Suppressor macrophage (primary cell): ENCODE measurements at regions not wholly inside any gene's neighbourhood (a gene's known extent, or its start where the extent isn't known, plus 50 kb on each side); places are given as distances from the start of the nearest gene placed in this dataset.
"Not testable (repeated sequence)": the region's sequence is repeated elsewhere in the genome, so short reads cannot be mapped to it uniquely, and the experiment has no call there.

ENCODE experiments used
- DNase-seq, 4 experiments: peaks; one replicate each; pipeline ENCODE4 v3.0.0-alpha.2; 2020 to 2022

DNA sequence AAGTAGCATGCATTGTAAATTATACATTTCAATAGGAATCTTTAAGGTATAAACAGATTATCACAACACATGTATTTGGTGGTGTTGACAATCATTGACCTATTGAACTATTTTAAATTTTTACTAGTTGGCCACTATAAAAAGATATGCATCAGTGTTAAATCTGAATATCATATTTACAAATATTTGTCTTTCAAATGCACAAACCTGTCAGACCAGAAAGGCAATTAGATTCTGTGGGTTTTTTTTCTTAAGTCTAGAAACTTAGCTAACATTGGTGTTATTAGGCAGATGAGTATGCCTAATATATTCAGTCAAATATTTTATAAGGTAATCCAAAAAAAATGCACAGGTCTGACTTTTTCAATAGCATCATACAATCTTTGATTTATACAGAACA, 241.4 kb upstream of the DGKB start:
- no peak for DNase-seq

DNA sequence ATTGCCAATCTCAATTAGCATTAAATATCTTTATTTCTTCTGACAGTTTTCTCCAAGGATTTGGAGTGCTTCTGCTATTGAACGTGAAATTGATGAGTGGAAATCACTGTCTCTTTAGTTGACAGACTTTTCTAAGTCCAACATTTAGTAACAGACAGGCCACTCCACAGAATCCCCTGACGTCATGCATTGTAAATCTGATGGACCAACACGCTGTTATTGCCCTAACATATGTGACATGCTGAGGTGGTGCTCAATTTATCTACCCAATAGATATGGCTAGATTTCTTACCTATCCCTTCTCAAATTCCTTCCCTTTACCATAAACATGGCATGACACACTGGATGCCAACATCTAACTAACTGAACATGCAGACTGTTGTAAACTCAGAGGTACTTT, 240.6 kb upstream of the DGKB start:
- no peak for DNase-seq

DNA sequence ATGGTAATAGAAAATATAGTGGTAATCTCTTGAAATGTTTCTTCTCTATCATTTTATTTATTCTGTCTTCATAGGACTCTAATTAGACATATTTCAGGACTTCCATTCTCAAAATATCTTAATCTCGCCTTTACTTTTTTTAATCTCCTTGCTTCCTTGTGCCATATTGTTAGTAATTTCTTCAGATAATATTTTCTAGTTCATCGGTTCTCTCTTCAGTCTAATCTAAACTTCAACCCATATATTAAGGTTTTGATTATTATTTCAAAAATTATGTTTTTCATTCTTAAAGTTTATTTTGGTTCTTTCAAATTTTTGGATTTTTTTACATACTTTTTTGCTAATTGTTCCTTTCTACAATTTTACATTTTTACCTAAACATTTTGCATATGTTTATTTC, 237.9 kb upstream of the DGKB start:
- no peak for DNase-seq

DNA sequence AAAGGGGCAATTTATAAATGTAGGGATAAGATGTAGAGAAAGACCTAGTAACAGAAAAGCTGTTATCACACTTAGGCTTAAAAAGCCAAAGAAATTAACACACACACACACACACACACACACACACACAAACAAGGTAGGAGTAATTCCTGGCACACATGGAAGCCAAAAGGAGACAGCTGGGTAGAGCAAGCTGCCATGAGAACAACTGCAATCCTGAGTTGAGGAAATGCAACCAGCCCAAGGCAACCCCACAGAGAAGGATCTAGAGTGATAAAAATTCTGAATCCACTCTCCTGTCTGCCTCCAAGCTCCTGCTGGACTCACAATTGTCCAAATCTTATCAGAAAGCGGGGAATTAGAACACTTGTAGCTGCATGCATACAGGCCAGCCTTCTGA, 229.1 kb upstream of the DGKB start:
- DNase-seq: no peak

DNA sequence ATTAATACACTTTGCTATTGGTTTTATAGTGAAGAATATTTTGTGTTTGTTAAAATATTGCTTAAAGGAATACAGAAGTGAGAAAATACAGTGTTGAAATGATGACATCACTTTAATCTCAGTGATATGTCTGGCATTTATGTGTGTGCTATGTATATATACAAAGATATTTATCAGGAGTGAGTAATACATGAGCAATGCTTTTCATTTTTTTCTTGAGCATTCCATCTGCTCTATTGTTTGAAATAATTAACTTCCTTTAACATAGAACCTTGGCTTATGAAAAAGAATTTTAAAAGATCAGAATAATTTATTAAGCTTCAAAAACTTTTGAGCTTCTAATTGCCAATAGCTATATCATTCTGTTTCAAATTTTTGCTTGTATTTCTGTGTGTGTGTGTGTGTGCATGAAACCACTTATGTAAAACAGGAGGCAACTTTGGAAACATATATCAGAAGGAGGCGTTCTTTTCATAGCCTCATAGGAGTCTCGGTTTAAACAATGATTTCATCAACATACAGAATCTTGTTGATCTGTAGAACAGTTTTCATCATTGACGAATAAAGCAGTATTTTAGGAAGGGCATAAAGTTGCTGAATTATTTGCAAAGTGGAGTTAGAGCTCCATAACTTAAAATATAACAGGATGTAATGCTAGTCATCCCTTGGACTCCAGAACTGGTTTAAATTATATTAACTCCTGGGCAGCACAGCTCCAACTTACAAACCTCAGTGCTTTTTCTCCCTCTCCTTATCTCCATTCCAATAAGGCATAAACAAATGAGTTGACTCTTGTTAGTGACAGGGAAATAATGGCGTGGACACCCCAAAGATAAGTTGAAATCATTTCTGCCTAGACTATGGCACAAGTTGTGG, 228.4 kb upstream of the DGKB start:
- no peak for DNase-seq

DNA sequence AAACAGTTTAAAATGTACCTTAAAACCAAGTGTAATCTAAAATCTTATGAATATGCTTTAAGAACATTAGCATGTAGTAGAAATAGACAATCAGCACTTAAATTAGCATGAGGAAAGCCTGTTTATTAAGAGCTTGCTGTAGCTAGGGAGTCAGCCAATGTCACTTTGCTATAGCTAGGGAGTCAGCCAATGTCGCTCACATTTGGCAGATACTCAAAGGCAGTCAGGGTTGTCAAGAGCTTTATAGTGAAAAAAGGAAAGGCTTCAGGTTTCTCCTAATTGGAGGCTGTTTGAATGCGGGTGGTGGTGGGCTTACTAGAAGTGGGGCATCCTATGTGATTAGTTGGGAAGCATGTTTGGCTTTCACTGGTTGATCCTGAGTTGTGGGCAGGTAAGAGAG, 226.2 kb upstream of the DGKB start:
- DNase-seq: no peak

DNA sequence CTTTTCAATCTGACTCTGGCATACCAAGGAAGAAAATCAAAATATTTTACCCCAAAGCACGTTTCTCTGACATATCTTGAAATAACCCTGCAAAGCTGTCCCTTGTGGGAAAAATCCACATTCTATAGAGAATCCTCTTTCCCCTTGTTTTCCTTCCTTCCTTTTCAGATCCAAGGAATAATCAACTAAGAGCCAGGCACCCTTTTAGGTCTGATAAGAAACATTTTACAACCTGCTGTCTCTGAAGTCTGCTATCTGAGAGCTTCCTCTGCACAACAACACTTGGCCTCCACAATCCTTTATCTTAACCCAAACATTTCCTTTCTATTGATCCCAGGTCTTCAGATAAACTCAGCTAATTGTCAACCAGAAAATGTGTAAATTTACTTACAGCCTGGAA, 224.1 kb upstream of the DGKB start:
- DNase-seq: not testable (repeated sequence)

DNA sequence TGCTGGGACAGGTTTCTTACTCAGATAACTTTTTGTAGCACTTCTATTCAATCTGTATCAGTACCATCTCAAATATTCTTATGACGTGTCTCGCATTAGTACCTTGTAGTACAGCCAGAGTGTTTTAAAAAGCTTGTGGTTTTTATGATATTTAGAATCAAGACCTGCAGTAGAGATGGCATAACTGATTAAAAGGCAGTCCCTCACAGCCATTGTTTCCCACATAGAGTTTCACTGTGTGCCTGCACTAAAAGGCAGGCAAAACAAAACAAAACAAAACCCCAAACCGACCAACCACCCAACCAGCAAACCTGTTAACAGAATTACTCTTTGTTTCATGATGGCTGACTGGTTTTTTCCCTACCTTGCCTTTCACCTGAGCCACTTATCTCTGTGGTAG, 221.3 kb upstream of the DGKB start:
- DNase-seq: no peak

DNA sequence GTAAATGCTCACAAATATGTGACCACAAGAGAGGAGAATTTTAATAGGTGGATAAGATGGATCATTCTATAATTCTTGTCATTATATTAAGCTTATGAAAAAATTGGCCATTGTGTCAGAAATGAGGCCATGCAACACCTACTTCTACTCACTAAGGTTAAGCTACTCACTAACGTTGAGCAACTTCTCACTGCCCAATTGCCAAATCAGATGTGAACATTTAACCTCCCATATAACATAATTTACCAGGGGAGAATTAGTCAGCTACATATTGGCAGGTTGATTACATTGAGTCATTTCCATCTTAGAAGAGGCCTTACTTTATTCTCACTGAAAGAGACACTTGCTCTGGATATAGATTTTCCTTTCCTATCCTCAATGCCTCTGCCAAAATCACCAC, 211.2 kb upstream of the DGKB start:
- DNase-seq: no peak

DNA sequence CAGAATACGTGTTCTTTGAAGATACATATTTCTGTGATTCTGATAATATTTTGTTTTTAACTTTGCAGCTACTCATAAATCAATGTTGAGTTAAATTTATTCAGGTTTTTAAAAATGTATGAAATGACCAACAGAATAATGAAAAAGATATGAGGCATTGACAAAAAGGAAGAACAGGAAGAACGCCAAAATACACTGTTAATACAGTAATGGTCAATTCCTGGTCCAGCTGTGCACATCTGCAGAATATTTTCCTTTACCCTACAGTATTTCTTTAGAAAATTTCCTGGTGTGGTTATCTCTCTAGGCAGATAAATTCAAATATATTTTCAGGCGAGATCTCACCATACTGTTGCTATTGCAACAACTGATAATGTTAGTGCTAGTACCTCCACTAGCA, 203.2 kb upstream of the DGKB start:
- DNase-seq: no peak

DNA sequence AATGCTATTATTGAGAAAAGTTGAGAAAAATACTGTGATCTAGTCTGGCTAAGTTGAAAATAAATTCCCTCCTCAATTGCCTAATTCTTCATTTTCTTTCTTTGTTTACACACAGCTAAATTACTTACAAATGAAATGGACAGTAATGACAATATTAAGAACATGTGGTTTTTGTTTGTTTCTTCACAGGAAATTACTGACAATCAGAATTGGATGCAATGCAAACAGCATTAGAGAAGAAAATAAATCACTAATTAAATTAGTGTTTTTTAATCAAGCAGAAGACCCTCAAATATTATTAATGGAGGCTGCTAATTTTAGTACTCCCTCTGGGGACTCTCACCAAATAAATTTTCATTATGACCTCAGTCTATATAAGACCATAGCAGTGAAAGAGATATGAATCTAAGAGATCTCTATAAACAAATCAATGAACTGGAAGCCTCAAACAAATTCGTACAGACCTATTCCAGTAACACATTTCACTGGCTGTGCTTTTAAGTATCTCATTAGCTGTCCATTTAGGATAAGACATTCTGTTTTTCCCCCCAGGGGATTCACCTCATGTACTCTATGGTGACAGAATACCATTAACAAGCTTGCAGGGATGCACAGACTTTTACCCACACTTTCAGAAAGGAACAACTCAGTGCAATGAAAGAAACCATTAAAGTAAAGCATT, 202.0 kb upstream of the DGKB start:
- DNase-seq: no peak

DNA sequence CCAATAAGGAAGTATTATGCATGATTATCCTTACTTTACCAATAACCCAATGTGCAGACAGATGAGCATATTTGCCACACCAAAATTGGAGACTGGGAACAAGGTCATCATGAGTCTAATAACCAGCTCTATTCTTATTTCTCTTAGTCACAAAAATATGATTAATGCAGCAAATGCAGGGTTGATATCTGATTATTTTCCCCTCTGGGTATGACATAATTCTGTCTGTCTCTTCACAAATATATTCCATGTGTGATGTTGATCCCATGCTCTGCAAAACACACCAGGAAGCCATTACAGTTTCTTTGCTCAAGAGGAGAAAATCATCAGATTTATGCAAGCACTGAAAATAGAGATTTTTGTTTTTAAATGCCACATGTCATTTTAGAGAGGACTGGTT, 196.5 kb upstream of the DGKB start:
- DNase-seq: no peak

DNA sequence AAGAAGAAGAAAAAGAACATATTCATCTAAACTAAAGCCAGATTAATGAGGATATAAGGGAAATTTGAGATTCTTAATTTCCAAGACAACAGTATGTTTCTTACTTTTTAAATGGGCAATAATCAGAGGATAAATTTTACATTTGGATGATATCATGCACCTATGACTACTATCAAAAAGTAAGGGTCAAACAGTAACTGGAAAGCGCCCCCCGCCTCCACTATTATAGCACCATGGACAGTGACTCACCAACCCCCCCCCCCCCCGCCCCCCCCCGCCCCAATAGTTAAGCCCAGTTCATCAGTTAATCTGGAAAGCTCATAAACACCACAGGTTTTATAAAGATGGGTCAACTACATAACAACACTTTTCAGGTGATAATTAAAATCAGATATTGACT, 194.3 kb upstream of the DGKB start:
- no peak for DNase-seq

DNA sequence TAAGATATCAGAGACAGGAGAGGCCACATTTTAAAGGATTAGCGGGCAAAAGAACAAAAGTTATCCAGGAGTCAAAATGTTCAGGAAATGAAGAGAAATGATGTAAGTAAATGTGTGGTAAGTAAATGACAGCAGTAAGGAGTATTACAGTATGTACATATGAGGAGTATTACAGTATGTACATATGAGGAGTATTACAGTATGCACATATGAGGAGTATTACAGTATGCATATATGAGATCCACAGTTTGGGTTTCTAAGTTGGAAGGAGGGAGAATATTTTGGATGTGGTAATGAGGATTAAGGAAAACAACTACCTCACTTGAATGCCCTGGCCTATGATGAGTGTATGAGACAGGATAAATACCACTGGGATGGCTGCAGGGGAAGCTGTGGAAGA, 192.4 kb upstream of the DGKB start:
- DNase-seq: no peak

DNA sequence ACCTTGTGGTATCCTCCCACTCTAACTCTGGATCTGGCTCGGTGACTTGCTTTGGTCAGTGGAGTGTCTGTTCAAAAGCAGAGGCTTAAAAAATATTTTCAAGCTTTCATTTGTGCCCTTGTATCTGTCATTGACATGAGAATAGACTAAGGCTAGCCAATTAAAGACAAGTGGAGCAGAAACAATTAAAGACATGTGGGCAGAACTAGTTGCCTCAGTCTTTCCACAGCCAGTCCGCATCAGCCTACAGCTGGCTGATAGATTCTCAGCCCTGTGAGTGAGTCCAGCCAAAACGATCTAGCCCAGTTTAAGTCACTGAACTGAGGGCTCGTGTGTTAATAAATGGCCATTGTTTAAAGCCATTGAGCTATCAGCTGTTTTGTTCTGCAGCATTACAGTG, 185.2 kb upstream of the DGKB start:
- DNase-seq: no peak

DNA sequence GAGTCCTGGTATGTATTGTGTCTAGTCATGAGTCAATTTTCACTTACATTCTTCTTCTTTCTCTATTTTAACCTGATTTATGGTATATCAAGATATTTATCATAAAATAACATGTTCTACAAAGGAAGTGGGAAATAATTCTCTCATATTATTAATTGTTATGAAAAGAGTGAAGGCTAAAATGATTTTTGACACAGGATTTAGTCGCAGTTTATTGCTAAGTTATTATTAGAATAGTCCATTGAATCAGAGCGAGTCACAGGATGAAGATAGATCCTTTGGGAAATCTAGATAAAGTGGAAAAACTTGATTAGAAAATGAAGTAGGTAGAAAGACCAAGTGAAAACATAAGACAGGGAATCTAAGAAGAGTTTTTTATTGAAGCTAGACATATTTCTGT, 184.3 kb upstream of the DGKB start:
- DNase-seq: no peak

DNA sequence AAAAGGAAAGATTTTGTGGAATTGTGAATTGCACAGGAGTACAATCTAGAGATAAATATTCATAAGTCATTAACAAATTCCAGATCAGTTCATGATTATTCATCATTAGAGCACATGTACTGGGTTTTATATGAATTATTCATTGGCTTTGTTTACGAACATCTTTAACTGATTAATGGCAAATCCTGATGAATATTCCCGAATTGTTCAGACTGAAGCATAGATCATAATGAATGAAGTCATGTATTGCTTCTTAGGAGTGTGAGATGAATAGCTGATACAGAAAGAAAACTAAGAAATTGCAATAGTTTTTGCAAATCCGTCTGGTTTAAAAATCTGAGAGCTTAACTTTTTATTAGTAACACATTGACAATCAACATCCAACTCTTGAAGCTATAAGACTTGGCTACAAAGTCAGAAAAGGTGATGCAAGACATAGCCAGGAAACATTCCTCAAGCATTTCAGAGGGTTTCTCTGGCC, 183.6 kb upstream of the DGKB start:
- DNase-seq: no peak

DNA sequence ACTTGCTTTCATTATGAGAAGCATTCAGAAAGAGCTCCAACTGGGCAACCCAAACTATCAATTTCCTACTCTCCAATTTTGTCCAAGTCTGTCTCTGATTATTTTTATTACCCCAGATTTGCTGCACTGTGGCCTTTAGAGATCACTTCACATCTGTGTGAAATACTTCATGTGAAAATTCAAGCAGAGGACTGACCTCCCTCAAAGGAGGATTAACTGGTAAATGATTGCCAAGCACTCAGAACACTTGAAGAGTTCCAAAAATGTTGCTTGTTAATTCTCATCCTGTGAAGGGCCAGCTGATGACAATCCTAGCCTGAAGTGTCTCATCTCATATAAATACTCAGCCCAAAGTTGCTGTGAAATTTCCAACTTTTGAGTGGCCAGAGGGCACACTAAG, 182.8 kb upstream of the DGKB start:
- no peak for DNase-seq

DNA sequence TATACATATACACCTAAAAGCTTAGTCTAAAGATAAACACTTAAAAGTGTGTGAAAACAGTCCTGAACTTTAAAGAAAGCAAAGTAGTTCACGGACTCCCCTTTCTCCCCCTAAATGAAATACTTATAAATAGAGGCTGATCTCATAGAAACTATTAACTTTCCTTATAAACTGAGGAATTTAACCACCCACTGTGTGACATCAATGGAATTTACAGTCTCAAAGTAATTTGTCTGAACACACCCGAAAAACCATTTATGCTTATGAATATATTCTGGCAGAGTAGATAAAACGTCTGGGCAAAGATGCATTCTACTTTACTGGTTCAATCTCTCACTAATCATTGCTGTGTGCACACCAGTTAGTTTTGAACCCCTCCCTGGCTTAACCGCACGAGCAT, 181.8 kb upstream of the DGKB start:
- DNase-seq: no peak

DNA sequence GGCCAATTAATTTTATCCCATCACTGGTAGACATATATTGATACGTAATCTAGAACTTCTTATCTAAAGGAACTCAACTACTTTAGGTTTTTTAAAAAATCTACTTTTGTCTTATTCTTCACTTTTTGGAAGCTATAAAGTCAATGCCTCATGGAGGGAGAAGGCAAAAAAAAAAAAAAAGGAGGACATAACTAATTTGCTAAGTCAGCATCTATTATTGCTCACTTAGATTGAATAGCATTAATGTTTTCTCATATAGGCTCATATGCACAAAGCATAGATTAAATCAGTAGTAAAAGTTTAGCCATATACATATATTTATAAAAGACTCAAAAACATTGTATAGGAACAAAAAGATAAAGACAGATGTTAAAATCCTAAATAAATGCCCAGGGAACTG, 179.3 kb upstream of the DGKB start:
- no peak for DNase-seq

DNA sequence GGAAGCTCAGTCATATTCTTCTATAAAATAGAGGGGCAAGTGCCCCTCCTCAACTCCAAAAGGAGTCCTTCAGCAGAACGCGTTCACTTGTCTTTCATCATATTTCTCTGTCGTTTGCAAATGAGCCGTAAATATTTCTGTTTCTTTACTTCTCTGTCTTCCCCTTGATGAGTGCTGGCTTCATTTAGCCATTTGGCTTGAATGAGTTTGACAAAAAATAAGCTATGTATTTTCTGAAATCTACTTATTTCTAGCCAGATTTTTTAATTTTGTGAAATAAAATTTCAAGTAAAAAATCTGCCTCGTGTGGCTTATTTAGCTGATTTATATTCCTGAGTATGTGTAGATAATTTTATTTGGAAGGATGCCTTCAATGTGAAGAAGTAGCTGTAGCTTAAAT, 170.8 kb upstream of the DGKB start:
- DNase-seq: no peak

DNA sequence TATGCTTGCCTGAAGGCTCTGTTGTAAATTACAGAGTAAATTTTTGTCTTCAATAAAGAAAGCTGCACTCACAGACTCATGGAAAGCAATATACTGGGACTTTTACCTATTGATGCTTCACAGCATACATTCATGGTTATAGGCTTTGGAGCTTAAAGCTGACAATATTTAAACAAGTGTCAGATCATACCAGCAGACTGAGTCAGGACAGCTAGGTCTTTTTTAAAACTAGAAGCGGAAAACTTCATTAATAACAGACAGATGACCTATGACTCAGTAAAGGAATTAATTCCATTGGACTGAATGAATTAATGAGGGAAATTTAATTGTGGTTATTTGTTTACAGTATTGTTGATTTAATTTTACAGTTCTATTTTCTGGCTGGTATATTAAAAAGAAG, 165.8 kb upstream of the DGKB start:
- DNase-seq: no peak

DNA sequence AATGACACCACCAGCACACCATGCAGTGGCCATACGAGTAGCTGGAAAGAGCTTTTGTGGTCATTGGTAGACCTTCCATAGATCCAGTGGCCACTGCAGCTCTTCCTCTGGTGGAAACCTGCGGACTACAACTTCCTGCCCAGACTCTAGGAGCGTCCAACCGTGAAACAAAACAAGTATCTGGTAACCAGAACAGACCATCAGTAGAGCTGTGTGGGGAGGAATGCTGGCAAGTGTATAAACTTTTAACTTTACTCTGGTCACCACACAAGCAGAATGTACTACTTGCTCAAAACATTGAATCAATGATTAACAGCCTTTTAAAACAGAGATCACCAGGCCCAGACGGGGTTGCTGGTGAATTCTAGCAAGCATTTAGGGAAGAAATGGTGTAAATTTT, 154.7 kb upstream of the DGKB start:
- DNase-seq: no peak

DNA sequence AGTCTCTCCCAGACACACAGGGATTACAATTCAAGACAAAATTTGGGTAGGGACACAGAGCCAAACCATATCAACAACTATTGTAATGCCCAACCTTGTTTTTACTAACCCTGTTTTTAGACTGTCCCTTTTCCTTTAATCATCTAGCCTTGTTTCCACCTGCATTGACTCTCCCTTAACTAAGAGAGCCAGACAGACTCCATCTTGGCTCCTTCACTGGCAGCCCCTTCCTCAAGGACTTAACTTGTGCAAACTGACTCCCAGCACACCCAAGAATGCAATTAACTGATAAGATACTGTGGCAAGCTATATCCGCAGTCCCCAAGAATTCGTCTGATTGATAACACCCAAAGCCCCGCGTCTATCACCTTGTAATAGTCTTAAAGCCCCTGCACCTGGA, 151.8 kb upstream of the DGKB start:
- DNase-seq: not testable (repeated sequence)
